Activated naive CD4-positive, alpha-beta T cell treated with anti-CD3 and anti-CD28 coated beads for 36 hours (primary cell): ENCODE measurements at regions not wholly inside any gene's neighbourhood (a gene's known extent, or its start where the extent isn't known, plus 50 kb on each side); places are given as distances from the start of the nearest gene placed in this dataset.

Experiments
- CTCF ChIA-PET: fragments of 350-600 bp; sonication (Branson Sonifier 250); formaldehyde crosslinking; loops from one replicate; lab custom pipeline; 2021; ENCODE audit warnings: antibody characterized with exemption; lab: Charles Lee
- DNase-seq: peaks from one replicate; pipeline ENCODE4 v3.0.0-alpha.2; 2020
- H3K27ac Mint-ChIP-seq: one replicate; pipeline ENCODE4 v1.8.0; 2021; ENCODE audit warnings: mild to moderate bottlenecking, mixed read lengths
- H3K27me3 Mint-ChIP-seq: one replicate; pipeline ENCODE4 v1.8.0; 2021; ENCODE audit warnings: low read depth, mixed read lengths
- H3K36me3 Mint-ChIP-seq: one replicate; pipeline ENCODE4 v1.8.0; 2021; ENCODE audit warnings: low read depth, mixed read lengths
- H3K4me1 Mint-ChIP-seq: one replicate; pipeline ENCODE4 v1.8.0; 2021; ENCODE audit warnings: low read depth, mixed read lengths
- H3K4me3 Mint-ChIP-seq: one replicate; pipeline ENCODE4 v1.8.0; 2021; ENCODE audit warnings: mild to moderate bottlenecking, moderate library complexity, mixed read lengths
- H3K9me3 Mint-ChIP-seq: one replicate; pipeline ENCODE4 v1.8.0; 2021; ENCODE audit warnings: mixed read lengths
- intact Hi-C: fragments of 100-400 bp; cut with micrococcal nuclease; formaldehyde crosslinking; loops from one replicate; pipeline ENCODE4 v1.15.1; 2023

DNA sequence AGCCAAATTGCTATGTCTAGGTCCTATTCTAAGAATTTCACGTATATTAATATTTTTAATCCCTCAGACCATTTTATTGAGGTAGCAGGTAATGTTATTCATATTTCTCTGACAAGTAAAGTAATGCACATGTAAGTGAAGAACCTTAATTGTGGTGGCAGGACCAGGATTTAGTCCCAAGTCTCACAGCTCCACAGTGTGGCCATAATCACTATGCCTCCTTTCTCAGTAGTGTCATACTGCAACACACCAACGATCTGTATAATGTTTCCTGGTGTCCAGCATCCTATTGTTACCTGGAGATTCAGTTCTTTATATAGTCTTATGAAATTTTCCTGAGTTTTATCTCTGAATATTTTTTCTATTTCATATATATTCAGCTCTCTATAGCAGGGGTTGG, 340.3 kb downstream of the OLFM4 start:
- Mint-ChIP-seq H3K4me1 (no peaks in the 10 kb centered on the region), H3K36me3 (no peaks in the 10 kb centered on the region), H3K27me3 (no peaks in the 10 kb centered on the region), H3K9me3 (no peaks in the 10 kb centered on the region), H3K4me3 (no peak overlapping the region), H3K27ac (no peak overlapping the region)
- intact Hi-C loops: no loop called here
- CTCF ChIA-PET: no interaction called here
- DNase-seq: no peak

DNA sequence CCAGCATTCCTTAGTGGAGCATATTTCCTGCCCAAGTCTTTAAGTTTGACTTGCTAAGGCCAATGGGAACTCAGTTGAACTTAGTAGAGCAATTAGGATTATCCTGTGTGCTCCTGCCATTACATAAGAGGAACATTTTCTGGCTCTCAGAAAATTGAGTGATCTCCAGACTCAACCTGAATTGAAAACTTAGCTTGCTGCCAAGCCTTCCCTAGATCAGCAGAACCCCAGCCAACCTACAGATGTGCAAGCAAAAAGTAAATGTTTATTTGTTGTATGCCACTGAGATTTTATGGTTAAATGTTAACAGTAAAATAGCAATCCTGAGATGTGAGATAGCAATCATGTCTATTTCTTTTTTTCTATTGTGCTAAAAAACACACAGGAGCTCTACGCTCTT, 350.9 kb downstream of the OLFM4 start:
- H3K27ac Mint-ChIP-seq: no peak overlapping the region

DNA sequence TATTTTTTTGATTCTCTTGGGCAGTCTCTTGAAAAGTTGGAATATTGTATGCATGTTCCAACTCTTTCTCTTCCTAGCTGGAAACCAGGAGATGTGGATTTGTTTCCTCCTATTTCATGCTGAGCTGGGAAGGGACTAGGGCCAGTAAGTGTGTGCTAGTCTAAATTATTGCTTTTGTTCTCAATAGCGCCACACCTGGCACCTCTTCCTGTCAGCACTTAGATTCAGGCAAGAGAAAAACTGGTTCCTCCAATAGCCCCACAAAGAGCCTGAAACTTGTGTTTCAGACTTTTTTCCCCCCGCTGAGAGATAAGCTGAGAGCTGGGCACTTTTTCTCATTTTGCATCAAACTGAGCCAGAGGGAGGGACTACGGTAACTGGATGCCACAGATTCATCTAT, 353.4 kb downstream of the OLFM4 start:
- Mint-ChIP-seq H3K9me3 (peaks cover 10% of the 10 kb centered on the region), H3K4me1 (no peaks in the 10 kb centered on the region), H3K36me3 (no peaks in the 10 kb centered on the region), H3K27me3 (peaks cover 3% of the 10 kb centered on the region), H3K4me3 (no peak overlapping the region), H3K27ac (no peak overlapping the region)
- CTCF ChIA-PET: no interaction called here
- DNase-seq: no peak
- intact Hi-C loops: no loop called here

More for the DNA sequence above, 350.9 kb downstream of the OLFM4 start:
- intact Hi-C loops: no loop called here
- H3K4me3 Mint-ChIP-seq: no peak overlapping the region
- no peaks in the 10 kb centered on the region for H3K4me1 Mint-ChIP-seq
- peaks cover 10% of the 10 kb centered on the region for H3K9me3 Mint-ChIP-seq
- no peaks in the 10 kb centered on the region for H3K36me3 Mint-ChIP-seq
- no peak for DNase-seq
- H3K27me3 Mint-ChIP-seq: no peaks in the 10 kb centered on the region
- CTCF ChIA-PET: no interaction called here

DNA sequence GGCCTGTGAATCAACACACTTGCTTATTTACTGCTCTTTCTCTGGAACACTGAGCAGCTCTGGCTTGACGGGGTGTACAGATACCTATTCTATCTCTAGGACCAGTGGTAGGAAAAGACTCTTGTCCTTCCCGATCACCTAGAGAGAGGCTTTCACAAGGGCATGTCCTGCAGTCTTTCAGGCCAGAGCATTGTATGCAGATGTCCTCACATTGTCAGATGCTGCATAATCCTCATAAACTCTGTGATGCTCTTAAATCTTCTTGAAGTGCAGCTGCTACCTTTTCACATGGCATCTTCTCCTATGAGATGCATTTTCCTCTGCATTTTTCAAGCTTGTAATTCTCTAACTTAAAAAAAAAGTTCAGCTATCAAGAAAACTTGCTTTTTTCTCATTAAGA, 369.4 kb downstream of the OLFM4 start:
- Mint-ChIP-seq H3K9me3 (no peaks in the 10 kb centered on the region), H3K4me3 (no peak overlapping the region), H3K4me1 (no peaks in the 10 kb centered on the region), H3K27me3 (no peaks in the 10 kb centered on the region), H3K36me3 (no peaks in the 10 kb centered on the region), H3K27ac (no peak overlapping the region)
- intact Hi-C loops: no loop called here
- no peak for DNase-seq
- CTCF ChIA-PET: no interaction called here

DNA sequence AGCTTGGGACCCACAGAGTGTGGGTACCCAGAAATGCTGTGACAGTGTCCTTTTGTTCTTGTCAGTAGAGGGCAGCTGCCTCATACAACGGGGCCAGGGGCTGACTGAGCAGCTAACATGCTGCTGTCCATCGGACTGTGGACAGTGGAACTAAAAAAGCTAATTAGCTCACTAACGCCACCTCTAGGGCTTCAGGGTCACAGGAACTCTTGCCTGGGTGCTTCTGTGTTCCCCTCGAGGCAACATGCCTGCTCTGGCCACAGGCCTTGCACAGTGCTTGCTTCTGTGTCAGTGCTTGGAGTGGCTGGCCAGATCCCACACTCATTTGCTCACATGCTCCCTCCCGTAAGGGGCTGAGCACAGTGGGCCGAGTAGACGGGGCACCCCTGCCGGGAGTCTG, 377.0 kb downstream of the OLFM4 start:
- no peak overlapping the region for H3K27ac Mint-ChIP-seq
- CTCF ChIA-PET: no interaction called here
- no peak for DNase-seq
- H3K27me3 Mint-ChIP-seq: peaks cover 2% of the 10 kb centered on the region
- H3K36me3 Mint-ChIP-seq: no peaks in the 10 kb centered on the region
- H3K9me3 Mint-ChIP-seq: no peaks in the 10 kb centered on the region
- intact Hi-C loops: no loop called here
- no peak overlapping the region for H3K4me3 Mint-ChIP-seq
- H3K4me1 Mint-ChIP-seq: no peaks in the 10 kb centered on the region

DNA sequence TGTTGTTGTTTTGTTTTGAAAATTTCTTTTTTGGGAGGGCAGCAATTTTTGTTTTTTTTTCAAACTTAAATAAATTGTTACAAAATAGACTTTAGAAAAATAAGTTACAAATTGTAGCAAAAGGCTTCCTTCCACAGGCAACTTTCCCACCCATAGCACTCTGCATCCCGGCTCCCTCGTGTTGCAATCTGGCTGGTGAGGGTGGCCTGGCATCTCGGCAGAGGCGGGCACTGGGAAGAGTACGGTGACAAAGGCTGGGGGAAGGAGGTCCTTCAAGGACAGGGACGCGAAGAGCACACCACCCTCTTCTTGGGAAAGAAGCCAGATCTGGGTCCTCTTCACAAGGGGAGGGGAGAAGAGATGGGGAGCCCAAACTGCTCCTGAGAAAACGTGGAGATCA, 379.7 kb downstream of the OLFM4 start:
- Mint-ChIP-seq H3K27me3 (peaks cover 2% of the 10 kb centered on the region), H3K4me3 (no peak overlapping the region), H3K9me3 (no peaks in the 10 kb centered on the region), H3K27ac (no peak overlapping the region), H3K4me1 (no peaks in the 10 kb centered on the region), H3K36me3 (no peaks in the 10 kb centered on the region)
- no peak for DNase-seq
- intact Hi-C loops: no loop called here
- CTCF ChIA-PET: no interaction called here

DNA sequence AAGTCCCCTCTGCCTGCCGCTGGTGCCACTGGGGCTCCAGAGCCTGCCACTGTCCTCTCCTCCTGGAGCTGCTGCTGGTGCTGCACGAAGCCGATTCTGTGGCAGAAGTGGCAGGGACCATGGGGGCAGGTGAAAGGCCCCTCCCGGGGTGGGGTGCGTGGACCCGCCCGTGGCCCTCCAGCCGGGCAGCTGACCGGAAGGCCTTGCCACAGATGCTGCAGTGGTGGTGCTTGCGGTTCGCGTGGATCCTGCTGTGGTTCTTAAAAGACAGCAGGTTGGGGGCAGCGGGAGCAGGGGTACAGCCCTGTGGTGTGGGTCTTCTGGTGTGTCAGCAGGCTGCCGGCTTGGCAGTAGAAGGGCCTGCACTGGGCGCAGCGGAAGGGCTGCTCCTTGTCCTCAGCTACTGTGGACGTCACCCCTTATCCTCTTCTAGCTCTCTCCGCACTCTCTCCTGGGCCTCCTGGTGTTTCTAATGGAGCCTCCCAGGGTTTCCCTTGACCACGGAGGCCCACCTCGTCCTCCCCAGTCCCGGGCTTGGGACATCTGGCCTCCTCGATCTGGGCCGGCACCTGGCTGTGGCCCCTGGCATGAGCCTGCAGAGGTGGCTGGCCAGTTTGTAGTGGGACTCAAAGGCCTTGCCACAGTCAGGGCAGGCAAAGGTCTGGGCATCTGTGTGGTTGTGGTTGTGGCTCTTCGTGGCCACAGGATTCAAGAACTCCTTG, 380.4 kb downstream of the OLFM4 start:
- CTCF ChIA-PET: no interaction called here
- no peaks in the 10 kb centered on the region for H3K36me3 Mint-ChIP-seq
- H3K27ac Mint-ChIP-seq: no peak overlapping the region
- no peaks in the 10 kb centered on the region for H3K4me1 Mint-ChIP-seq
- intact Hi-C loops: no loop called here
- no peaks in the 10 kb centered on the region for H3K9me3 Mint-ChIP-seq
- H3K27me3 Mint-ChIP-seq: peaks cover 2% of the 10 kb centered on the region
- no peak overlapping the region for H3K4me3 Mint-ChIP-seq
- no peak for DNase-seq

DNA sequence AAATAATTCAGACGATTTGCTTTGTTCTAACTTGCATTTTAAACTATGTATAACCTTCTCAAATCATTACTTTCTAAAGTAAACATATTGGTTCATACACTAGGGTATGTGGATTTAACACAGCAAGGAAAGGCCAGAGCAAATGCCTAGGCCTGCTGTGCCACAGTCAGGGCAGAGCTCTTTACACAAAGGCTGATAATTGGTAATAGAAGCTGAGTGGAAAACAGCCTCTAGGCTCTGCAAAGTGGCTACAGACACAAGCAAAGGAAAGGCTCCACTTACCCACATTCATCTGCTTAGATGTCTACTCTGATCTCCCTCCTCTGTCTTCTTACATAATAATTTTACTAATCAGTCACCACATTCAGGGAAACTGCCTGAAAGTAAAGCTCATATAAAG, 382.9 kb downstream of the OLFM4 start:
- Mint-ChIP-seq H3K27ac (no peak overlapping the region), H3K27me3 (no peaks in the 10 kb centered on the region), H3K36me3 (no peaks in the 10 kb centered on the region), H3K4me1 (no peaks in the 10 kb centered on the region), H3K4me3 (no peak overlapping the region), H3K9me3 (no peaks in the 10 kb centered on the region)
- no peak for DNase-seq
- intact Hi-C loops: no loop called here
- CTCF ChIA-PET: no interaction called here

DNA sequence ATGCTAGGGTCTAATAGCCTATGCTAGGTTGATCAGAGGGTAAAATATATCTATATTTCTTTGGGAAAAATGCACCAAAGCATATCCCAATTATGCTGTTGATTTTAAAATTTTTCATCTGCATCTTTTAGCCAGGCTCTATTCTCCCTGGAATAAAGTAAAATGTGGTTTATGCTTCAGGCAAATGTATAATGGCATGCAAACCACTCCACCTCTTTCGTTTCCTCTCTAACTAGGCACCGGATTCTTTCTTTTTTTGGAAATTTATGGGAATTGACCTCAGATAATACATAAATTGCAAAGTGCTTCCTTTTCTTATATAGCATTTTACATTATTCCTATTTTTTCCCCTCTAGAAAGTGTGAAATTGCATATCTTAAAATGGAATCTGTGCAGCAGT, 386.5 kb downstream of the OLFM4 start:
- intact Hi-C loops: no loop called here
- CTCF ChIA-PET: no interaction called here
- no peak overlapping the region for H3K4me3 Mint-ChIP-seq
- H3K27me3 Mint-ChIP-seq: no peaks in the 10 kb centered on the region
- no peaks in the 10 kb centered on the region for H3K36me3 Mint-ChIP-seq
- DNase-seq: no peak
- no peak overlapping the region for H3K27ac Mint-ChIP-seq
- H3K9me3 Mint-ChIP-seq: no peaks in the 10 kb centered on the region
- H3K4me1 Mint-ChIP-seq: no peaks in the 10 kb centered on the region

DNA sequence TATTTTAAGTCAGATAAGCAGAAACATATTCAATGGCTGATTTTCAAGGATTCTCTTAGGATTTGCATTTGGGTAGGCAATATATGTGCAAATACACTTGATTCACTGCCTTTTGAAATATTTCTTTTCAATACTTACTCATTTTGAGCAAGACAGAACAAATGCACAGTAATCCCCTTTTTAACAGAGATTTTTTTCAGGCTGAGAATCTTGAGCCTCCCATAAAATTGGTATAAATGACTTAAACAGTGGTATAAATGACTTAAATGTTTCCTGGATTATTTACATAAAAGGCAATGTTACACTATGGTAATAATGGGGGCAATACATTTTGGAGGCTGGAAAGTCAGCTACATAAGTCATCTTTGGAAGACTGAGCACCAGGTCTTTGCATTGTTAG, 389.0 kb downstream of the OLFM4 start:
- H3K27ac Mint-ChIP-seq: no peak overlapping the region
- peaks cover 2% of the 10 kb centered on the region for H3K9me3 Mint-ChIP-seq
- no peaks in the 10 kb centered on the region for H3K36me3 Mint-ChIP-seq
- no peaks in the 10 kb centered on the region for H3K4me1 Mint-ChIP-seq
- H3K27me3 Mint-ChIP-seq: no peaks in the 10 kb centered on the region
- DNase-seq: no peak
- no peak overlapping the region for H3K4me3 Mint-ChIP-seq
- intact Hi-C loops: no loop called here
- CTCF ChIA-PET: no interaction called here

DNA sequence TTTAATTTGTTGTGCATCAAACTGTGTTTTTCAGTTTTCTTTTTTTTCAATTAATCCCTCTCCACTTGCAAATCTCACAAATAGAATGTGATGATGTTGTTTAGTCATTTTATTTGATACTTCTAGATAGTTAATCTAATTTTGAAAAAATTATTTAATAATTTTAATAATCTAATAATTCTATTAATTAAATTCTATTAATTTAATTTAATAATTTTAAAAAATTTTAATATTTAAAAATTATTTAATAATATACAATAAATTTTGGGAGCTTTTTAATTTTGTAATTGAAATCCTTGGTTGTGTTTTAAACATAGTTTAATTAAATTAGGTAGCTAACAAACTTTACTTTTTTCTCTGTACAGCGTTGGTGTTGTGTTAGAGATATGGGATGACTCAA, 393.8 kb downstream of the OLFM4 start:
- no peaks in the 10 kb centered on the region for H3K4me1 Mint-ChIP-seq
- H3K9me3 Mint-ChIP-seq: peaks cover 2% of the 10 kb centered on the region
- H3K27me3 Mint-ChIP-seq: no peaks in the 10 kb centered on the region
- intact Hi-C loops: no loop called here
- no peak for DNase-seq
- no peaks in the 10 kb centered on the region for H3K36me3 Mint-ChIP-seq
- no peak overlapping the region for H3K27ac Mint-ChIP-seq
- no peak overlapping the region for H3K4me3 Mint-ChIP-seq
- CTCF ChIA-PET: no interaction called here

DNA sequence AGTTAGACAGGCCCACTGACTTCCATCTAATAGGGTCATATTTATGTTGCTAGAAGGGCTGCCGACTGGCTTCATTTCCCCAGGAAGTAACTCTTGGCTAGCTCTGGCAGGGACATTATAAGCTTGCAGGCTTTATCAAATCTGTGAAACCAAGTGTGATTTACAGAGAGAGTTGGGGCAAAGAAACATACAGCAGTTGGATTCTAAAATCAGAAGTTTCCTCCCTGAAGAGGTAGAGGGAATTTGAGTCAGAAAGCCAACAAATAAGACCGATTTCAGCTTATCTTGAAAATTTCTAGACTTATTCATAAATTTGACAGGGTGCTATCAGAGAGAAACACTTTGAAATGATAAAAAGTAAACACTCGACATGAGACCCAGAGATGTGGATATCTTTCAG, 407.8 kb downstream of the OLFM4 start:
- Mint-ChIP-seq H3K27me3 (no peaks in the 10 kb centered on the region), H3K36me3 (no peaks in the 10 kb centered on the region), H3K4me1 (no peaks in the 10 kb centered on the region), H3K4me3 (no peak overlapping the region), H3K9me3 (no peaks in the 10 kb centered on the region), H3K27ac (no peak overlapping the region)
- CTCF ChIA-PET: no interaction called here
- no peak for DNase-seq
- intact Hi-C loops: no loop called here

DNA sequence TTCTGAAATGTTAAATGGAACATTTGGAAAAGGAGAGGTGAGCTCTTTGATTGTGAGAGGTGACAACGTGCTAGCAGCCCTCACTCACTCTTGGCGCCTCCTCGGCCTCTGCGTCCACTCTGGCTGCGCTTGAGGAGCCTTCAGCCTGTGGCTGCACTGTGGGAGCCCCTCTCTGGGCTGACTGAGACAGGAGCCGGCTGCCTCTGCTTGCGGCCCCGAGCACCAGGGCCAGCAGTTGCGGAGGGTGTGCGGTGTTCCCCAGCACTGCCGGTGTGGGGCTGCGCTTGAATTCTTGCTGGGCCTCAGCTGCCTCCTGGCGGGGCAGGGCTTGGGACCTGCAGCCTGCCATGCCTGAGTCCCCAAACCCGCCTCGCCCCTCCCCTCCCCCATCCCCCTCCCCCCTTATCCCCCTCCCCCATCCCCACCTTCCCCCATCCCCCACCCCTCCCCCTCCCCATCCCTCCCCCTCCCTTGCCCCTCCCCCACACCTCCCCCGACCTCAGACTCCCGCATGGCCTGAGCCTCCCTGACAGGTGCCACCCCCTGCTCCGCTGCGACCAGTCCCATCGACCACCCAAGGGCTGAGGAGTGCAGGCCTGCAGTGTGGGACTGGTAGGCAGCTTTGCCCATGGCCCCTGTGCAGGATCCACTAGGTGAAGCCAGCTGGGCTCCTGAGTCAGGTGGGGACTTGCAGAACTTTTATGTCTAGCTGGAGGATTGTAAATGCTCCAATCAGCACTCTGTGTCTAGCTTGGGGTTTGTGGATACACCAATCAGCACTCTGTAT, 411.0 kb downstream of the OLFM4 start:
- Mint-ChIP-seq H3K9me3 (no peaks in the 10 kb centered on the region), H3K27ac (no peak overlapping the region), H3K27me3 (no peaks in the 10 kb centered on the region), H3K4me3 (no peak overlapping the region), H3K4me1 (no peaks in the 10 kb centered on the region), H3K36me3 (no peaks in the 10 kb centered on the region)
- CTCF ChIA-PET: no interaction called here
- no peak for DNase-seq
- intact Hi-C loops: no loop called here
